NB4 (cell line): ENCODE measurements at regions not wholly inside any gene's neighbourhood (a gene's known extent, or its start where the extent isn't known, plus 50 kb on each side); places are given as distances from the start of the nearest gene placed in this dataset.
A peak's percentile ranks its signal among the peaks of the same experiment; 100 is the strongest.

ENCODE experiments used
- DNase-seq: peaks from one replicate; pipeline ENCODE4 v3.0.0; 2010; ENCODE audit warnings: low read depth
- H3K4me3 ChIP-seq: one replicate; pipeline ENCODE4 v1.5.1; 2011; ENCODE audit warnings: mild to moderate bottlenecking, low read depth, low read length, moderate library complexity
- CTCF ChIP-seq: IDR thresholded peaks from one replicate; pipeline ENCODE4 v1.5.1; 2012; ENCODE audit warnings: low read depth, low read length
- MAX ChIP-seq: IDR thresholded peaks from 2 replicates; pipeline ENCODE4 v1.6.1; 2011; ENCODE audit warnings: low read depth, low read length
- MYC ChIP-seq: IDR thresholded peaks from 2 replicates; pipeline ENCODE4 v1.6.1; 2011; ENCODE audit warnings: low read depth, low read length
- POLR2A ChIP-seq: IDR thresholded peaks from 2 replicates; pipeline ENCODE4 v1.6.1; 2011; ENCODE audit warnings: mild to moderate bottlenecking; ENCODE audit not compliant: insufficient read length; ENCODE audit errors: extremely low read depth

- DNase-seq = no peak
- no peak overlapping the region for H3K4me3 ChIP-seq
- no peak for TF ChIP-seq POLR2A
- no peak for TF ChIP-seq MYC
- no peak for TF ChIP-seq CTCF
- no peak for TF ChIP-seq MAX
Measured at GRCh38 chr7:109752068-109752467, 1182.4 kb downstream of the DNAJB9 start.

GRCh38 chr7:109757713-109758112 is 1188.0 kb downstream of the DNAJB9 start:
- DNase-seq = no peak
- H3K4me3 ChIP-seq = no peak overlapping the region
- TF ChIP-seq POLR2A (no peak), MYC (no peak), MAX (no peak), CTCF (no peak)

- no peak for TF ChIP-seq CTCF
- DNase-seq = no peak
- H3K4me3 ChIP-seq = no peak overlapping the region
Measured at GRCh38 chr7:109763611-109764010, 1193.9 kb downstream of the DNAJB9 start.

- TF ChIP-seq POLR2A = no peak
- no peak overlapping the region for H3K4me3 ChIP-seq
- no peak for DNase-seq
Measured at GRCh38 chr7:109772161-109772560, 1202.5 kb downstream of the DNAJB9 start.

- TF ChIP-seq MYC (no peak), POLR2A (no peak), MAX (no peak), CTCF (no peak)
- peak; percentile 47 for DNase-seq
- H3K4me3 ChIP-seq = no peak overlapping the region
Measured at GRCh38 chr7:109782806-109783205, 1213.1 kb downstream of the DNAJB9 start.

GRCh38 chr7:109806548-109806947 is 1236.9 kb downstream of the DNAJB9 start:
- H3K4me3 ChIP-seq = no peak overlapping the region
- DNase-seq = no peak
- no peak for TF ChIP-seq POLR2A
- TF ChIP-seq MYC = no peak
- TF ChIP-seq MAX = no peak
- TF ChIP-seq CTCF = no peak
